Dendritic cell treated with granulocyte-macrophage colony-stimulating factor and Interleukin-4, amounts not matched to agents 40 ng/mL and 50 ng/mL, for 4 days (primary cell): ENCODE measurements at regions not wholly inside any gene's neighbourhood (a gene's known extent, or its start where the extent isn't known, plus 50 kb on each side); places are given as distances from the start of the nearest gene placed in this dataset.
"Not testable (repeated sequence)": the region's sequence is repeated elsewhere in the genome, so short reads cannot be mapped to it uniquely, and the experiment has no call there.

ENCODE experiments used
- H3K27ac Mint-ChIP-seq: one replicate; pipeline ENCODE4 v1.8.0; 2022; ENCODE audit warnings: mild to moderate bottlenecking, mixed read lengths
- H3K27me3 Mint-ChIP-seq: one replicate; pipeline ENCODE4 v1.8.0; 2022; ENCODE audit warnings: mild to moderate bottlenecking, mixed read lengths
- H3K36me3 Mint-ChIP-seq: one replicate; pipeline ENCODE4 v1.8.0; 2022; ENCODE audit warnings: low read depth, mixed read lengths
- H3K4me1 Mint-ChIP-seq: one replicate; pipeline ENCODE4 v1.8.0; 2022; ENCODE audit warnings: low read depth, mixed read lengths
- H3K4me3 Mint-ChIP-seq: one replicate; pipeline ENCODE4 v1.8.0; 2022; ENCODE audit warnings: mild to moderate bottlenecking, moderate library complexity, mixed read lengths
- H3K9me3 Mint-ChIP-seq: one replicate; pipeline ENCODE4 v1.8.0; 2022; ENCODE audit warnings: mixed read lengths
- intact Hi-C: fragments of 100-400 bp; cut with micrococcal nuclease; formaldehyde crosslinking; loops from one replicate; pipeline ENCODE4 v1.15.0; 2022

DNA sequence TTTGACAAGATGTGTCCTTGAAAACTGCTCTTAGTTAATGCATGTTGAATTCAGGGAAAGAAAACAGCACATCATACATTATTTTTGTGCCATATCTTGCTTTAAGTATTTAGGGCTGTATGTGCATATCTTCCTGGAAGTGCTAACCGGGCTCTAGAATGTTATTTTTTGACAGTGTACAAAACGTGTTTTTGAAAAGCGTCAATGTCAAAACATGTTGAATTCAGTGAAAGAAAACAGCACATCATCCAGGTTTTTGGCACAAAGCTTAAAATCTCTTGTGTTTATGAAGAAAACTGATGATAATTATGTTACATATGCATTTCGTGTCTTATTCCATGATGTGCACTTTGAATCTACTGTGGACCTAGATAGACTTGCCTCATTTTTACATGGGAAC lies 82.7 kb downstream of the ASCL4 start:
- Mint-ChIP-seq H3K4me1 (peaks cover 5% of the 10 kb centered on the region), H3K27ac (no peak overlapping the region), H3K27me3 (peaks cover 39% of the 10 kb centered on the region), H3K4me3 (no peak overlapping the region), H3K9me3 (no peaks in the 10 kb centered on the region), H3K36me3 (no peaks in the 10 kb centered on the region)
- intact Hi-C loops, result no loop called here

DNA sequence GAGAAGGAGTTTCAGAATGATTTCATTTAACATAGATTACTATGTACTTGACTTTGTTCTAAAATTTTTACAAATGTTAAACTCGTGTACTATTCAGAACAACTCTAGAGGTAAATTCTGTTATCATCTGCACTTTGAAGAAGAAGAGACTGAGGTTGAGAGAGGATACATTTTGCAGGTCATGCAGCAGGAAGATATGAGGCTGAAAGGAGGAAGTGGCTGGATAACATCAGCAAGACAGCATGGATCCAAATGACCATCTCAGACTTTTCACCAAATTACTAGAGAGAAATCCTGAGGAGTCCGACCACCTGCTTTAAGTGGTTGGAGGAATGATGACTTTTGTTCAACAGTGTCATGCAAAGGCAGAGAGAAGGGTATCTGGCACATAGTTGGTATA lies 84.9 kb downstream of the ASCL4 start:
- peaks cover 15% of the 10 kb centered on the region for H3K4me1 Mint-ChIP-seq

DNA sequence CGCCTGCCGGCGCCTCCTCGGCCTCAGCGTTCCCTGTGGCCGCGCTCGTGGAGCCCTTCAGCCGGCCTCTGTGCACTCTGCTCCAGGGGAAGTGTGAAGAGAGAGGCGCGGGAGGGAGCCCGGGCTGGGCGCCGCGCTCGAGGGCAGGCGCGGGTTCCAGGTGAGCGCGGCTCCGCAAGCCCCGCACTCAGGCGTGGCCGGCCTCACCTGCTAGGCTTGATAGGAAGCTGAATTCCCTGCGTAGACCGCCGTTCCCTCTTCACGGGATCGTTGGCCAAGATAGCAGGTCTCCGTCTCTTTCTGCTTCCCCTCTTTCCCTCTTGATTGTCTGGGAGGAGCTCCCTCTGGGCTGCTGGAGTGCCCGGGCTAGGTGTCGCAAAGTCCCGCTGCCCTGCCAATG lies 89.7 kb downstream of the ASCL4 start:
- intact Hi-C loops, result no loop called here

More for the DNA sequence above, 84.9 kb downstream of the ASCL4 start:
- Mint-ChIP-seq H3K9me3 (no peaks in the 10 kb centered on the region), H3K27me3 (peaks cover 57% of the 10 kb centered on the region), H3K4me3 (no peak overlapping the region), H3K27ac (no peak overlapping the region), H3K36me3 (no peaks in the 10 kb centered on the region)
- intact Hi-C loops, result no loop called here

DNA sequence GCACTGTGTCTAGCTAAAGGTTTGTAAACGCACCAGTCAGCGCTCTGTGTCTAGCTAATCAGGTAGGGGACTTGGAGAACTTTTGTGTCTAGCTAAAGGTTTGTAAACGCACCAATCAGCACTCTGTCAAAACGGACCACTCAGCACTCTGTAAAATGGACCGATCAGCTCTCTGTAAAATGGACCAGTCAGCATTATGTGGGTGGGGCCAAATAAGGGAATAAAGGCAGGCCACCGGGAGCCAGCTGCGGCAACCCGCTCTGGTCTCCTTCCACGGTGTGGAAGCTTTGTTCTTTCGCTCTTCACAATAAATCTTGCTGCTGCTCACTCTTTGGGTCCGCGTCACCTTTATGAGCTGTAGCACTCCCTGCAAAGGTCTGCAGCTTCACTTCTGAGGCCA lies 90.2 kb downstream of the ASCL4 start:
- Mint-ChIP-seq H3K4me3 (peak overlapping the region; percentile 56), H3K4me1 (peaks cover 12% of the 10 kb centered on the region), H3K27me3 (peaks cover 63% of the 10 kb centered on the region)
- H3K27ac Mint-ChIP-seq, H3K36me3 Mint-ChIP-seq, H3K9me3 Mint-ChIP-seq, intact Hi-C loops: not testable (repeated sequence)

More for the DNA sequence above, 89.7 kb downstream of the ASCL4 start:
- no peaks in the 10 kb centered on the region for H3K9me3 Mint-ChIP-seq
- H3K27me3 Mint-ChIP-seq, result peaks cover 63% of the 10 kb centered on the region
- peak overlapping the region; percentile 56 for H3K4me3 Mint-ChIP-seq
- no peak overlapping the region for H3K27ac Mint-ChIP-seq
- H3K36me3 Mint-ChIP-seq, result no peaks in the 10 kb centered on the region
- H3K4me1 Mint-ChIP-seq, result peaks cover 16% of the 10 kb centered on the region

DNA sequence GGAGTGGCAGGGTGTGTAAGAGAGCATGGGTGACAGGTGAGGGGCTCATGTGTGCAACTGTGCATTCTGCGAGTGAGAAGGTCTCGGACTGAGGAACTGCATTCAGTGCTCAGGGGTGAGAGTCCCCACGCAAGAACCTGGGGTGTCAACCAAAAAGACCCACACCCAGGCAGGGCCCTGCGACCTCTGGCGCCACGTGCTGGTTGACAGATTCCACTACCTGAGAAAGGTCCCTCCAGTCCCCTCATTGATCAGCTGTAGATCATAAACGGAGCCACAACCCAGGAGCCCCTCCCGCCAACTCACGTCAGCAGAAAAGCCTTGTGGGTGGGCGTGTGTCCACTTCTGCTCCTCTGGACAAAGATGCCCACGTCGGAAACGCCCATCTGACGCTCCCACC lies 98.7 kb downstream of the ASCL4 start:
- intact Hi-C loops, result no loop called here
- no peak overlapping the region for H3K27ac Mint-ChIP-seq
- peaks cover 22% of the 10 kb centered on the region for H3K27me3 Mint-ChIP-seq
- H3K36me3 Mint-ChIP-seq, result no peaks in the 10 kb centered on the region
- H3K9me3 Mint-ChIP-seq, result no peaks in the 10 kb centered on the region
- peaks cover 6% of the 10 kb centered on the region for H3K4me1 Mint-ChIP-seq
- H3K4me3 Mint-ChIP-seq, result no peak overlapping the region

DNA sequence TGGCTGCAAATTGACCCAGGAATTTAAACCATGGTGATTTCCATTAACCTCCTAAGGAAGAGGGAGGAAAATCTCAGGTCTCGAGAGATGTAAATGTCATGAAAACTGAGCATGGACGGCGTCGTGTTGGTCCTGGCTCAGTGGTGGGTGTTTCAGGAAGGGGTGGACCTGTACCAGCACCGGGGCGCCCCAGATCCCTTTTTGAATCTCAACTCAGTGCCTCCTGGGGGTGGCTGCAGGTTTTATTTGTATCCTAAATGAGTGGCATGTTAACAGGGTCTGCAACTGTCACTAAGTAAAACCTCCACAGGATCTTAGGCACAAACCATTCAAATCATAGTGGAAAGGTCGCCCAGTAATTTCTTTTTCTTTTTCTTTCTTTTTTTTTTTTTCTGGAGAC lies 101.3 kb downstream of the ASCL4 start:
- Mint-ChIP-seq H3K36me3 (no peaks in the 10 kb centered on the region), H3K9me3 (no peaks in the 10 kb centered on the region)
- intact Hi-C loops, result no loop called here

DNA sequence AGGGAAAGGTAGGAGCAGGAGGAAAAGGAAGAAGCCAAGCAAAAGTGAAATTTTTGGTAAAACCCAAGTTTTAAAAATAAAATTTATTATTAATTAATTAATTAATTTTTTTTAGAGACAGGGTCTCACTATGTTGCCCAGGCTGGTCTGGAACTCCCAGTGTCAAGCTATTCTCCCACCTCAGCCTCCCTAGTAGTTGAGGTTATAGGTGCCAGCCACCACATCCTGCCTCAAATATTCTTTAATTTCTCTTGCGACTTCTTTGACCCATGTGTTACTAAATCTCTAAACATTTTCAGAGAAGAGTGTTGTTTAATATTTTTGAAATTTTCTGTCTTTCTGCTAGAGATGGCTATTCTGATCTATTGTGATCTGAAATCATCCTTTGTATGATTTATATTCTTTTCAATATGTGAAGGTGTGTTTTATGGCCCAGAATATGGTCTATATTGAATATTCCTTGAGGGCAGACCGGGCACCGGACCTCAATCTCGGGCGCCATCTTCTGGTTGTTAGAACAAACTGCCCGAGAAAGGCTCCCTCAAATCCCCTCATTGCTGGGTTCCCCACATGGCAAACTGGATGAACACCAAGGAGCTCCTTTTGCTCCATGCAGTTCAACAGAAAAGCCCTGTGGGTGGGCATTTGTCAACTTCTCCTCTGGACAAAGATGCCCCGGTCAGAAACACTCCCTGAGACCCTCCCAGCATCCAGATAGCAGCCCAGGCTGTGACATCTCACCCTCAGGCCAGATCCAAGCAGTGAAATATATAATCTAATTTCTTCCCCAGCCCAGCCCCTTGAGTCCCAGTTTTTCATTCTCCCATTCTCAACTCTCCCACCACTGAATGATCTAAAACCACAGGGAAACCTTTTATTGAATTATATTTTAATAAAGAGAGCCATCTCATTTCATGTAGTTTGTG lies 110.5 kb downstream of the ASCL4 start:
- H3K9me3 Mint-ChIP-seq, result no peaks in the 10 kb centered on the region
- H3K4me1 Mint-ChIP-seq, result peaks cover 17% of the 10 kb centered on the region
- H3K36me3 Mint-ChIP-seq, result no peaks in the 10 kb centered on the region
- no peak overlapping the region for H3K27ac Mint-ChIP-seq
- intact Hi-C loops, result loop anchor here (1.0 to 5.0 kb wide), 3 partner anchors 124 to 209 kb away; partner anchors contain the start of gene PRDM4
- peaks cover 9% of the 10 kb centered on the region for H3K27me3 Mint-ChIP-seq
- H3K4me3 Mint-ChIP-seq, result no peak overlapping the region

More for the DNA sequence above, 101.3 kb downstream of the ASCL4 start:
- Mint-ChIP-seq H3K27me3 (peaks cover 20% of the 10 kb centered on the region), H3K4me3 (no peak overlapping the region), H3K27ac (no peak overlapping the region), H3K4me1 (peaks cover 10% of the 10 kb centered on the region)

DNA sequence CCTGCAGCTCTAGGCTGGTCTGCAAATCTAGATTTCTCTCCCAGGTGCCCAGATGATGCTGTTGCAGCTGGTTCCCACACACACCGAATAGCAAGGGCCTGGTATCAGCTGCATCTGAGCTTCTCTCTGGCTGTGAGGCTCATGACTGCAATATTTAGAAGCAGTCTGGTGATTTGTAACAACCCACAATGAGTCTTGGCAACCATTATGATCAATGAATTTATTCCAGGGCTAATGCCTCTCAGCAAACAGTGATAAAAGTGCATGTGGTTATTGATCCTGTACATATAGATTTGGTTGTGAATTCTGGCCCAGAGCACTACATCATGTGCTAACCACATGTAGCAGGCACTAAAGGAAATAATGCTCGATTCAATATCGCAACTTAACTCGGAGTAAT lies 114.3 kb downstream of the ASCL4 start:
- no peaks in the 10 kb centered on the region for H3K36me3 Mint-ChIP-seq
- peaks cover 5% of the 10 kb centered on the region for H3K27me3 Mint-ChIP-seq
- H3K9me3 Mint-ChIP-seq, result no peaks in the 10 kb centered on the region
- H3K27ac Mint-ChIP-seq, result no peak overlapping the region
- no peak overlapping the region for H3K4me3 Mint-ChIP-seq
- H3K4me1 Mint-ChIP-seq, result peaks cover 5% of the 10 kb centered on the region
- intact Hi-C loops, result loop anchor here (5.0 kb wide), 1 partner anchor 191 kb away; no protein-coding TSS in a partner anchor

DNA sequence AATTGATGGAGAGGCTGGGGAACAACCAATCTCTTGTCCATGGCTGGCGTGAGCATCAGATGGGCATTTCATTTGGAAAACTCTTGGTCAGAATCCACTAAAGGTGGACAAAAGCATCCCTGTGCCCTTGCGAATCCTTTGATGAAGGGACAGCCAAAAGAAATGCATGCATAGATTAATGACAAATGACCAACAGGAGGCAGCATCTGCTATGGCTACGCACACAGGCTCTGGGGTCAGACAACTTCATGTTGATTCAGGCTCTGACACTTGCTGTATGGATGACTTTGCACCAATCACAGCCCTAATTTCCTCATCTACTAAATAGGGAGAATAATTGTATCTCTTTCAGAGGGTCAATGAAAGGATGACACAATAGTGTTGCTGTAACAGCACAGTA lies 117.5 kb downstream of the ASCL4 start:
- Mint-ChIP-seq H3K4me1 (no peaks in the 10 kb centered on the region), H3K27ac (no peak overlapping the region), H3K27me3 (peaks cover 2% of the 10 kb centered on the region), H3K36me3 (no peaks in the 10 kb centered on the region), H3K4me3 (no peak overlapping the region), H3K9me3 (no peaks in the 10 kb centered on the region)
- intact Hi-C loops, result loop anchor here (1.0 kb wide), 1 partner anchor 20 kb away; no protein-coding TSS in a partner anchor

DNA sequence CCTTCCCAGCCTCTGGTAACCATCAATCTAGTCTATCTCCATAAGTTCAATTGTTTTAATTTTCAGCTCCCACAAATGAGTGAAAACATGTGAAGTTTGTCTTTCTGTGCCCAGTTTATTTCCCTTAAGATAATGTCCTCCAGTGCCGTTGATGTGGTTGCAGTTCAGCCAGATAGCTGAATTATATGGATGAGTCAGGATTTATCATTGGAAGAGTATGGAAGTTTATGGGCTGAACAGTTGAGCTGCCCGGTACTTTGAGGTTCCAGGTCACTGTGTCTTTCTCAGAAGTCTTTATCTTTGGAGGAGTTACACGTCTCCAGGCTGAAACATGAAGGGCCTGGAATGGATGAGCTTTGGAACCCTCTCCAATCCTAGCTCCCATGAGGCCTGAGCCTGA lies 120.1 kb downstream of the ASCL4 start:
- Mint-ChIP-seq H3K4me1 (no peaks in the 10 kb centered on the region), H3K36me3 (no peaks in the 10 kb centered on the region), H3K4me3 (no peak overlapping the region), H3K27me3 (peaks cover 4% of the 10 kb centered on the region), H3K9me3 (no peaks in the 10 kb centered on the region), H3K27ac (no peak overlapping the region)
- intact Hi-C loops, result no loop called here

DNA sequence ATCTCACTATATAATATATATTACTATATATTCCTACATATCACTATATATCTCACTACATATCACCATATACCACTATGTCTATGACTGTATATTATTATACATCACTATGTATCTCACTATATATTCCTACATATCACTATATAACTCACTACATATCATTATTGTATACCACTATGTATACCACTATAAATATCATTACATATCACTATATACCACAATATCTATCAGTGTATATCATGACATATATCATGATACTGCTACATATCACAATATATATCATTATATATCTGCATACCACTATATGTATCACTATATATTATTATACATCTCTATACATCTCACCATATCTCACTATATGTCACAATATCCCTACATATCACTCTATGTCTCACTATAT lies 121.5 kb downstream of the ASCL4 start:
- Mint-ChIP-seq H3K27me3 (peaks cover 10% of the 10 kb centered on the region), H3K9me3 (no peaks in the 10 kb centered on the region), H3K4me3 (no peak overlapping the region), H3K36me3 (no peaks in the 10 kb centered on the region), H3K4me1 (no peaks in the 10 kb centered on the region), H3K27ac (no peak overlapping the region)
- intact Hi-C loops, result no loop called here

DNA sequence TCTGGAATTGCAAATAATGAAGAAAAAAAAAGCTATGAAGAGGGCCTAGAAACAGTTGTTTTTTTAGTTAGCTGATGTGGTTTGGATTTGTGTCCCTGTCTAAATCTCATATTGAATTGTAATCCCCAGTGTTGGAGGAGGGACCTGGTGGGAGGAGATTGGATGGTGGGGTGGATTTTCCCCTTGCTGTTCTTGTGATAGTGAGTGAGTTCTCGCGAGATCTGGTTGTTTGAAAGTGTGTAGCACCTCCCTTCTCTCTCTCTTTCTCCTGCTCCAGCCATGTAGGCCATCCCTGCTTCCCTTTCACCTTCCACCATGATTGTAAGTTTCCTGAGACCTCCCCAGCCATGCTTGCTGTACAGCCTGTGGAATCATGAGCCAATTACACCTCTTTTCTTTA lies 126.1 kb downstream of the ASCL4 start:
- Mint-ChIP-seq H3K4me3 (no peak overlapping the region), H3K4me1 (peaks cover 8% of the 10 kb centered on the region), H3K9me3 (no peaks in the 10 kb centered on the region), H3K27ac (no peak overlapping the region), H3K27me3 (peaks cover 31% of the 10 kb centered on the region), H3K36me3 (no peaks in the 10 kb centered on the region)
- intact Hi-C loops, result no loop called here

DNA sequence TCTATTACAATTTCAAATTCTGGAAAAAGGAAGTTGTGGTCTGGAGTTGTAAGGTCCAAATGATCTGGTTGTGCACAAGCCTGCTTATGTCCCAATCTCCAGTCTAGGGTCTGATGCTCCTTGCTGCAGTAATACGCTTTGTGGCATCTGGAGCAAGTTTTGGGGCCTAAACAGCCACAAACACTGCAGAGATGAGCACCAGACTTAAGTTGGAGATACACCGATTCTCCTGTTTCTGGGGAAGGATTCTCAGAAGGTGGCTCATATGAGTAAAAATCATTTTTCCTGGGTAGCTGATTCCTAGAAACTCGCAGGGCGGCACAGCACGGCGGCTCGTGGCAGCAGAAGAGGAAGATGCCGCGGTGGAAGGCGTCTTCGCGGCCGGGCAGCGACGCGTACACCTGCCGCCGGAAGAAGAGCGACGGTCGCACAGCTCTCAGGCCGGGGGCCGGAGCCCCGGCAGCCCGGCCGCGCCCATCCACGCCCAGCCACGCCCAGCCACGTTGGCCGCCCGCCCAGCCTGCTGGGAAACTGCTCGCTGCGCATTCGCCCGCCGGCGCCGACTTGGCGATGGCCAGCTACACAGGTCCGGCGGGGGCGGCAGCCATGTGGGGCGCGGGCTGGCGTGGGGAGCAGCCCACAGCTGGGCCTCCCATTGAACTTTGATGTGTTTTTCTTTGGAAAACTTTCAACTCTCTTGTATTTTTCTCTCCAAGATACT lies 129.0 kb downstream of the ASCL4 start:
- Mint-ChIP-seq H3K4me1 (peaks cover 8% of the 10 kb centered on the region), H3K27me3 (peaks cover 43% of the 10 kb centered on the region), H3K9me3 (no peaks in the 10 kb centered on the region), H3K4me3 (peak overlapping the region; percentile 51), H3K36me3 (no peaks in the 10 kb centered on the region), H3K27ac (no peak overlapping the region)
- intact Hi-C loops, result no loop called here

DNA sequence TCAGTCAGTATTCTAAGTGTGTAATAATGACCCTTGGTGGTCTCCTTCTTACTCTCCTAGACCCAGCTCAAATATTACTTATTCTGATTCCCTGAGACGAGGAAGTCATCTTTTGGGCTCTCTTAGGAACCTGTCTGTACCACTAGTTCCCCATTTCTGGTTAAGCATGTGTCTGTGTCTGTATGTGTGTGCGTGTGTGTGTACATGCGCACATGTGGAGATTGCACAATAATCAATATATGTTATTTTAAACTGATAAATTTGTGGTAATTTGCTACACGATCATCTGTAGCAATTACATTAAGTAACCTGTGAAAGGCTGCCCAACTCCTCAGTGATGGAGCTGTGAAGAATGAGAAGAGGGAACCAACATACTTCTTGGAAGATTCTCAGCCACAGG lies 132.2 kb downstream of the ASCL4 start:
- no peak overlapping the region for H3K4me3 Mint-ChIP-seq
- no peak overlapping the region for H3K27ac Mint-ChIP-seq
- intact Hi-C loops, result no loop called here
- H3K4me1 Mint-ChIP-seq, result peaks cover 8% of the 10 kb centered on the region
- H3K9me3 Mint-ChIP-seq, result no peaks in the 10 kb centered on the region
- H3K36me3 Mint-ChIP-seq, result no peaks in the 10 kb centered on the region
- H3K27me3 Mint-ChIP-seq, result peaks cover 52% of the 10 kb centered on the region
